HCT116 (cell line): ENCODE measurements at regions not wholly inside any gene's neighbourhood (a gene's known extent, or its start where the extent isn't known, plus 50 kb on each side); places are given as distances from the start of the nearest gene placed in this dataset.
"Not testable (repeated sequence)": the region's sequence is repeated elsewhere in the genome, so short reads cannot be mapped to it uniquely, and the experiment has no call there.

Experiments used
- ATAC-seq: fragments of 200-7000 bp; cut with Tn5 transposase; 2 replicates; pipeline ENCODE4 v1.9.1; 2020; ENCODE audit warnings: mild to moderate bottlenecking, moderate library complexity
- BruUV-seq: library from RNA; stranded (reverse); fragments of 400-500 nt; replicated peaks from 2 replicates; lab custom pipeline; 2021; lab: Mats Ljungman, UMichigan
- CTCF ChIA-PET: fragments of 300-600 bp; sonication (Branson Sonifier 250); formaldehyde crosslinking; loops from one replicate; lab custom pipeline; 2021; ENCODE audit warnings: antibody characterized with exemption; lab: Charles Lee
- POLR2A ChIA-PET: fragments of 300-600, 350-600 bp; sonication (Branson Sonifier 250); formaldehyde crosslinking; loops from one replicate; lab custom pipeline; 2021; ENCODE audit warnings: antibody characterized with exemption; lab: Charles Lee
- RAD21 ChIA-PET, 2 experiments: fragments of 300-600 bp; sonication (Branson Sonifier 250); formaldehyde crosslinking; loops; one replicate each; lab custom pipeline; 2023; ENCODE audit warnings: low total read pairs in 2 of 2; ENCODE audit not compliant: uncharacterized antibody in 2 of 2, unreplicated experiment in 2 of 2, low non-redundant PET in 1 of 2; lab: Charles Lee
- DNase-seq: peaks from one replicate; pipeline ENCODE4 v3.0.0-alpha.2; 2010; ENCODE audit warnings: low read depth, low spot score
- H2AFZ ChIP-seq: fragments of 200-600 bp; shearing (Covaris generic), sonication (generic); 2 replicates; pipeline ENCODE4 v1.6.1; 2017; ENCODE audit warnings: low read depth, mixed run types, mixed read lengths, antibody characterized with exemption, low read length; ENCODE audit not compliant: poor library complexity, severe bottlenecking
- H3K27ac ChIP-seq: 2 replicates; pipeline ENCODE4 v1.5.1; 2012; ENCODE audit warnings: low read depth, low read length
- H3K27me3 ChIP-seq: fragments of 200-600 bp; sonication (generic); 2 replicates; pipeline ENCODE4 v1.6.1; 2016; ENCODE audit warnings: mixed run types, low read length, mixed read lengths; ENCODE audit not compliant: insufficient read depth
- H3K36me3 ChIP-seq, 2 experiments: fragments of 200-500 bp in 1 of 2; fragments of 200-600 bp in 1 of 2; sonication (Bioruptor generic) in 1 of 2; sonication (generic) in 1 of 2; 2 replicates each; pipeline versions ENCODE4 v1.5.1 to v1.6.1; 2014 to 2016; ENCODE audit warnings: low read length in 2 of 2, inconsistent platforms in 1 of 2, mixed read lengths in 1 of 2, mixed run types in 1 of 2; ENCODE audit not compliant: insufficient read depth in 2 of 2, control insufficient read depth in 1 of 2
- H3K4me1 ChIP-seq, 2 experiments: fragments of 200-600 bp in 1 of 2; sonication (generic) in 1 of 2; 2 replicates each; pipeline versions ENCODE4 v1.5.1 to v1.6.1; 2012 to 2017; ENCODE audit warnings: low read length in 2 of 2, inconsistent platforms in 1 of 2, mild to moderate bottlenecking in 1 of 2, mixed read lengths in 1 of 2, mixed run types in 1 of 2, moderate library complexity in 1 of 2; ENCODE audit not compliant: insufficient read depth in 2 of 2, control insufficient read depth in 1 of 2
- H3K4me2 ChIP-seq: fragments of 200-600 bp; sonication (generic); 2 replicates; pipeline ENCODE4 v1.6.1; 2017; ENCODE audit warnings: mixed run types, low read length, mixed read lengths
- H3K4me3 ChIP-seq, 2 experiments: fragments of 200-600 bp in 1 of 2; sonication (generic) in 1 of 2; replicated peaks in 1 of 2; 2 replicates each; pipeline ENCODE4 v1.5.1; 2011 to 2016; ENCODE audit warnings: low read length in 2 of 2, control low read depth in 1 of 2, low read depth in 1 of 2, mild to moderate bottlenecking in 1 of 2, mixed read lengths in 1 of 2, mixed run types in 1 of 2
- H3K79me2 ChIP-seq: fragments of 200-600 bp; sonication (generic); 2 replicates; pipeline ENCODE4 v1.6.1; 2017; ENCODE audit warnings: mild to moderate bottlenecking, mixed run types, low read length, moderate library complexity, mixed read lengths; ENCODE audit not compliant: insufficient read depth
- H3K9ac ChIP-seq: fragments of 200-600 bp; sonication (generic); 2 replicates; pipeline ENCODE4 v1.6.1; 2016; ENCODE audit warnings: low read length, mixed read lengths
- H3K9me2 ChIP-seq: fragments of 200-600 bp; sonication (generic), shearing (Covaris generic); 2 replicates; pipeline ENCODE4 v1.6.1; 2017; ENCODE audit warnings: mixed run types, mild to moderate bottlenecking, moderate library complexity; ENCODE audit not compliant: insufficient read depth
- H3K9me3 ChIP-seq, 2 experiments: fragments of 200-500 bp in 1 of 2; fragments of 200-600 bp in 1 of 2; sonication (Bioruptor generic) in 1 of 2; sonication (generic) in 1 of 2; 2 replicates each; pipeline ENCODE4 v1.6.1; 2014 to 2017; ENCODE audit warnings: low read length in 2 of 2, mixed read lengths in 2 of 2, inconsistent platforms in 1 of 2, low read depth in 1 of 2, mild to moderate bottlenecking in 1 of 2, mixed run types in 1 of 2, moderate library complexity in 1 of 2; ENCODE audit not compliant: control insufficient read depth in 1 of 2, insufficient read depth in 1 of 2
- H4K20me1 ChIP-seq: fragments of 200-600 bp; sonication (generic), shearing (Covaris generic); 2 replicates; pipeline ENCODE4 v1.6.1; 2017; ENCODE audit warnings: mixed run types, mild to moderate bottlenecking, moderate library complexity; ENCODE audit not compliant: insufficient read depth
- CEBPB ChIP-seq: IDR thresholded peaks from 2 replicates; pipeline ENCODE4 v1.6.1; 2012; ENCODE audit warnings: low read depth
- JUND ChIP-seq: IDR thresholded peaks from 2 replicates; pipeline ENCODE4 v1.6.1; 2012
- RAD21 ChIP-seq: IDR thresholded peaks from 2 replicates; pipeline ENCODE4 v1.6.1; 2012; ENCODE audit warnings: low read depth, mild to moderate bottlenecking
- SRF ChIP-seq: IDR thresholded peaks from 2 replicates; pipeline ENCODE4 v1.6.1; 2012; ENCODE audit warnings: low read depth
- intact Hi-C: fragments of 100-400 bp; cut with micrococcal nuclease; formaldehyde crosslinking; loops from 2 replicates; pipeline ENCODE4 v1.10.0; 2022
- TF ChIP-seq, protein P1 (sequence below), 3 experiments: fragments of 200-600 bp in 1 of 3; sonication (generic) in 1 of 3; IDR thresholded peaks in 2 of 3; conservative IDR thresholded peaks in 1 of 3; 2 replicates each; pipeline ENCODE4 v1.5.1; 2012 to 2017; ENCODE audit warnings: low read depth in 2 of 3, low read length in 2 of 3, antibody characterized with exemption in 1 of 3, borderline replicate concordance in 1 of 3, control low read depth in 1 of 3, mild to moderate bottlenecking in 1 of 3, mixed read lengths in 1 of 3, mixed run types in 1 of 3, moderate library complexity in 1 of 3; ENCODE audit not compliant: insufficient read depth in 1 of 3

DNA sequence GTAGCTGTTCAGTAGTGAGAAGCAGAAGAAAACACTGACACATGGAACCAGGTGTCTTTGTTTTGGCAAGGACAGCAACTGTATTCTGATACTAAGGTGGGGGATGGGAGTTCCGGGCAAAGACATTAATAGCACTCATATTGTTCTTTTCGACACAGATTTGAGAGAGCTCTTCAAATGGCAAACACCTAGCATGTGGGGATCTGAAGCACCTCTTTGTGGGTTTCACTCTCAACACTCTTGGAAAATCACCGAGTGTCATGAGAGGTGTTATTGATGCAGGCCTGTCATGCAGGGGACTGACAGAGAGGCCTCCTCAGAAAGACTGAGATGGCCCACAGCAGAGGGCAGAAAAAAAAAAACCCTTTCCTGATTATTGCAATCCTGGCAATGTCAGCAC, 228.4 kb upstream of the VCX start:
- Histone ChIP-seq H3K4me3 (no peak overlapping the region), H3K4me2 (no peak overlapping the region), H3K9me2 (no peaks in the 10 kb centered on the region), H3K27ac (no peak overlapping the region), H2AFZ (no peak overlapping the region), H4K20me1 (no peaks in the 10 kb centered on the region), H3K36me3 (no peaks in the 10 kb centered on the region), H3K4me1 (no peaks in the 10 kb centered on the region), H3K79me2 (no peaks in the 10 kb centered on the region), H3K9me3 (no peaks in the 10 kb centered on the region), H3K9ac (no peak overlapping the region), H3K27me3 (no peaks in the 10 kb centered on the region)
- intact Hi-C loops = no loop called here
- ChIA-PET POLR2A (no interaction called here), CTCF (no interaction called here), RAD21 (no interaction called here)
- BruUV-seq = no TSS peak
- no peak for ATAC-seq
- TF ChIP-seq JUND = no peak
- no peak for TF ChIP-seq CEBPB
- TF ChIP-seq RAD21 = no peak
- TF ChIP-seq, protein P1, sequence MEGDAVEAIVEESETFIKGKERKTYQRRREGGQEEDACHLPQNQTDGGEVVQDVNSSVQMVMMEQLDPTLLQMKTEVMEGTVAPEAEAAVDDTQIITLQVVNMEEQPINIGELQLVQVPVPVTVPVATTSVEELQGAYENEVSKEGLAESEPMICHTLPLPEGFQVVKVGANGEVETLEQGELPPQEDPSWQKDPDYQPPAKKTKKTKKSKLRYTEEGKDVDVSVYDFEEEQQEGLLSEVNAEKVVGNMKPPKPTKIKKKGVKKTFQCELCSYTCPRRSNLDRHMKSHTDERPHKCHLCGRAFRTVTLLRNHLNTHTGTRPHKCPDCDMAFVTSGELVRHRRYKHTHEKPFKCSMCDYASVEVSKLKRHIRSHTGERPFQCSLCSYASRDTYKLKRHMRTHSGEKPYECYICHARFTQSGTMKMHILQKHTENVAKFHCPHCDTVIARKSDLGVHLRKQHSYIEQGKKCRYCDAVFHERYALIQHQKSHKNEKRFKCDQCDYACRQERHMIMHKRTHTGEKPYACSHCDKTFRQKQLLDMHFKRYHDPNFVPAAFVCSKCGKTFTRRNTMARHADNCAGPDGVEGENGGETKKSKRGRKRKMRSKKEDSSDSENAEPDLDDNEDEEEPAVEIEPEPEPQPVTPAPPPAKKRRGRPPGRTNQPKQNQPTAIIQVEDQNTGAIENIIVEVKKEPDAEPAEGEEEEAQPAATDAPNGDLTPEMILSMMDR (IDR thresholded peaks at IDR 0.05 in 2 of 3, conservative IDR thresholded peaks at IDR 0.05 in 1 of 3; ENCODE audit: borderline replicate concordance in 1 of 3, insufficient read depth in 1 of 3, low read depth in 2 of 3, low read length in 2 of 3) = no peak
- TF ChIP-seq SRF = no peak
- no peak for DNase-seq

DNA sequence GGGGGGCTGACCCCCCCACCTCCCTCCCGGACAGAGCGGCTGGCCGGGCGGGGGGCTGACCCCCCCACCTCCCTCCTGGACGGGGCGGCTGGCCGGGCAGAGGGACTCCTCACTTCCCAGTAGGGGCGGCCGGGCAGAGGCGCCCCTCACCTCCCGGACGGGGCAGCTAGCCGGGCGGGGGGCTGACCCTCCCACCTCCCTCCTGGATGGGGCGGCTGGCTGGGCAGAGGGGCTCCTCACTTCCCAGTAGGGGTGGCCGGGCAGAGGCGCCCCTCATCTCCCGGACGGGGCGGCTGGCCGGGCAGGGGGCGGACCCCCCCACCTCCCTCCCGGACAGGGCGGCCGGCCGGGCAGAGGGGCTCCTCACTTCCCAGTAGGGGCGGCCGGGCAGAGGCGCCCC, 234.3 kb upstream of the VCX start:
- CTCF ChIA-PET, H3K9ac ChIP-seq, DNase-seq, H4K20me1 ChIP-seq, H3K9me3 ChIP-seq, H3K4me3 ChIP-seq, H3K4me2 ChIP-seq, H3K9me2 ChIP-seq, H3K36me3 ChIP-seq, POLR2A ChIA-PET, RAD21 ChIA-PET, H3K4me1 ChIP-seq, intact Hi-C loops, ATAC-seq, H3K27ac ChIP-seq, H3K79me2 ChIP-seq, BruUV-seq, H3K27me3 ChIP-seq, H2AFZ ChIP-seq: not testable (repeated sequence)
